HepG2 (cell line): ENCODE measurements at regions not wholly inside any gene's neighbourhood (a gene's known extent, or its start where the extent isn't known, plus 50 kb on each side); places are given as distances from the start of the nearest gene placed in this dataset.

Experiments
- CTCF ChIP-seq: sonication (generic); formaldehyde crosslinking; IDR thresholded peaks from 2 replicates; pipeline ENCODE4 v1.5.0; 2020; ENCODE audit warnings: mild to moderate bottlenecking, missing genetic modification reagents, moderate library complexity
- POLR2A ChIP-seq, 2 experiments: IDR thresholded peaks; 2 replicates each; pipeline ENCODE4 v1.6.1; 2011; ENCODE audit warnings: low read depth in 2 of 2, low read length in 2 of 2, mild to moderate bottlenecking in 1 of 2, moderate library complexity in 1 of 2; ENCODE audit not compliant: insufficient read depth in 1 of 2
- PREB ChIP-seq: sonication (generic); formaldehyde crosslinking; IDR thresholded peaks from 2 replicates; pipeline ENCODE4 v1.4.0; 2020; ENCODE audit warnings: missing genetic modification reagents
- REPIN1 ChIP-seq: sonication (generic); formaldehyde crosslinking; IDR thresholded peaks from 2 replicates; pipeline ENCODE4 v1.8.0; 2022; ENCODE audit warnings: missing genetic modification reagents, low read depth, mild to moderate bottlenecking, borderline replicate concordance
- SMC3 ChIP-seq: IDR thresholded peaks from 2 replicates; pipeline ENCODE4 v1.6.1; 2011; ENCODE audit warnings: low read length, improper control_type of control experiment
- TMF1 ChIP-seq: sonication (generic); formaldehyde crosslinking; IDR thresholded peaks from 2 replicates; pipeline ENCODE4 v1.8.1; 2022; ENCODE audit warnings: low read depth, missing genetic modification reagents
- YY1 ChIP-seq: IDR thresholded peaks from 2 replicates; pipeline ENCODE4 v1.6.1; 2011; ENCODE audit warnings: low read length, low read depth, moderate library complexity, mild to moderate bottlenecking; ENCODE audit not compliant: insufficient read depth, insufficient replicate concordance
- ZBTB8A ChIP-seq: sonication (generic); formaldehyde crosslinking; IDR thresholded peaks from 2 replicates; pipeline ENCODE4 v1.4.0; 2020; ENCODE audit warnings: mild to moderate bottlenecking, low read depth, missing genetic modification reagents, borderline replicate concordance
- ZNF12 ChIP-seq: sonication (generic); formaldehyde crosslinking; IDR thresholded peaks from 2 replicates; pipeline ENCODE4 v1.5.0; 2020; ENCODE audit warnings: missing genetic modification reagents
- ZNF121 ChIP-seq: sonication (generic); formaldehyde crosslinking; IDR thresholded peaks from 2 replicates; pipeline ENCODE4 v1.5.0; 2020; ENCODE audit warnings: mild to moderate bottlenecking, missing genetic modification reagents
- ZNF790 ChIP-seq: sonication (generic); formaldehyde crosslinking; IDR thresholded peaks from 2 replicates; pipeline ENCODE4 v1.8.0; 2022; ENCODE audit warnings: missing genetic modification reagents, mild to moderate bottlenecking, borderline replicate concordance

- TF ChIP-seq ZBTB8A (CRISPR knock-in tag): no peak
- TF ChIP-seq YY1: no peak
- TF ChIP-seq ZNF12: no peak
- TF ChIP-seq PREB (CRISPR knock-in tag): no peak
- TF ChIP-seq ZNF121 (CRISPR knock-in tag): no peak
- no peak for TF ChIP-seq CTCF (CRISPR knock-in tag)
- no peak for TF ChIP-seq POLR2A (IDR thresholded peaks at IDR 0.05; ENCODE audit: insufficient read depth in 1 of 2, low read depth in 2 of 2, low read length in 2 of 2)
- no peak for TF ChIP-seq ZNF790
- TF ChIP-seq REPIN1 (CRISPR knock-in tag): no peak
- TF ChIP-seq SMC3: no peak
- TF ChIP-seq TMF1: no peak
Measured at GRCh38 chr7:57653262-57653830, 203.4 kb downstream of the ZNF716 start.
